ENCODE measurements at regions not wholly inside any gene's neighbourhood (a gene's known extent, or its start where the extent isn't known, plus 50 kb on each side); places are given as distances from the start of the nearest gene placed in this dataset.

- TF ChIP-seq RNF2 (IDR thresholded peaks at IDR 0.05): no peak
- no peak for TF ChIP-seq ILK (tag; IDR thresholded peaks at IDR 0.05; ENCODE audit: borderline replicate concordance, low read depth)
- no peak for TF ChIP-seq MCM2 (IDR thresholded peaks at IDR 0.05; ENCODE audit: low read depth)
- TF ChIP-seq ZNF212 (CRISPR knock-in tag; IDR thresholded peaks at IDR 0.05): no peak
- no peak for TF ChIP-seq ERF (CRISPR knock-in tag; IDR thresholded peaks at IDR 0.05)
- TF ChIP-seq CBX8 (IDR thresholded peaks at IDR 0.05; ENCODE audit: borderline replicate concordance, extremely low read depth, low read depth, low read length, poor library complexity, severe bottlenecking): no peak
- no peak for TF ChIP-seq ZSCAN32 (CRISPR knock-in tag; IDR thresholded peaks at IDR 0.05)
- no peak for TF ChIP-seq MEF2A (IDR thresholded peaks at IDR 0.05; ENCODE audit: control insufficient read depth, low read depth, low read length)
Observed at GRCh38 chr5:112669328-112669963, 68.2 kb upstream of the APC start (continued).

- CTCF ChIA-PET (ENCODE audit: low intra/inter-chr PET ratio): no interaction called here
- no peak for ATAC-seq
- in situ Hi-C loops (cut with MboI): no loop called here
- TF ChIP-seq BDP1 (IDR thresholded peaks at IDR 0.05; ENCODE audit: insufficient read depth, insufficient read length) (no peak), CHD7 (IDR thresholded peaks at IDR 0.05; ENCODE audit: low read depth, low read length) (no peak)
Observed at GRCh38 chr5:112671687-112672086, 66.0 kb upstream of the APC start.

More at GRCh38 chr5:112671687-112672086, 66.0 kb upstream of the APC start:
- DNase-seq (ENCODE audit: extremely low read depth in 1 of 4, low spot score in 3 of 4) (no peak), FAIRE-seq (no peak)
- no peaks in the 10 kb centered on the region for H3K9me3 ChIP-seq (replicated peaks; ENCODE audit: control insufficient read depth, insufficient read depth, low read depth, low read length)
- peaks cover 0 to 7% of the 10 kb centered on the region in 2 experiments; a peak in 4 of 5 replicates for H3K27me3 ChIP-seq (ENCODE audit: control insufficient read depth in 2 of 2, insufficient read depth in 2 of 2, low read length in 2 of 2)
- H3K79me2 ChIP-seq (ENCODE audit: control insufficient read depth, insufficient read depth, low read length): no peaks in the 10 kb centered on the region
- H3K4me3 ChIP-seq: no peak overlapping the region
- H3K9me1 ChIP-seq (ENCODE audit: control insufficient read depth, insufficient read depth, low read length): no peaks in the 10 kb centered on the region
- no peak overlapping the region for H3K27ac ChIP-seq (ENCODE audit: extremely low read depth, low read depth, low read length)
- H3K4me1 ChIP-seq (replicated peaks in 1 of 2; ENCODE audit: control insufficient read depth in 2 of 2, insufficient read depth in 2 of 2, low read length in 2 of 2): no peaks in the 10 kb centered on the region
- H3K9ac ChIP-seq (ENCODE audit: insufficient read depth in 1 of 2, low read depth in 2 of 2, low read length in 2 of 2): no peak overlapping the region
- no peak overlapping the region for H2AFZ ChIP-seq (ENCODE audit: low read depth, low read length)
- POLR2A ChIA-PET: no interaction called here
- intact Hi-C loops (cut with micrococcal nuclease): no loop called here
- H3K4me2 ChIP-seq (ENCODE audit: insufficient read depth, low read length): no peak overlapping the region
- no peaks in the 10 kb centered on the region for H3K36me3 ChIP-seq (ENCODE audit: control insufficient read depth, insufficient read depth, low read length)
- no peaks in the 10 kb centered on the region for H4K20me1 ChIP-seq (replicated peaks; ENCODE audit: control insufficient read depth, insufficient read depth, low read length)
- BruUV-seq (replicated peaks): no TSS peak
